ENCODE measurements at regions not wholly inside any gene's neighbourhood (a gene's known extent, or its start where the extent isn't known, plus 50 kb on each side); places are given as distances from the start of the nearest gene placed in this dataset.

DNA sequence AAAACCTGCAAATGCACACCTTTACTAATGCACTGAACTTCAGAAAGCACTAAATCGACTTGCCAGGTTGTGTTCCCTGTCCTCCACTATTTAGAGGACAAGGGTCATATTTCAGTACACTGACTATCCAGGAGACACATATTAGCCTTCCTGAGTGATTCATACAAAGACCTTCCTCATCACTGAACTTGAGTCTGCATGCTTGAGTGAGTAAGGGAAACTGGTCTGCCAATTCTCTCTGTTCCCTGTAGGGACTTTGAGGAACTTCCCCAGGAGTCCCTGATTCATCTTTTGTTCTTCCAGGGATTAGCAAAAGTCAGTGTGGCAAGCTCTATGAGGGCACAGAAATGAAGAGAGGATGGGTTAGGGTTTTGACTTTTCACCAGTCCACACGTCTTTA lies 565.9 kb downstream of the PDCD6IP start:
- Mint-ChIP-seq H3K27me3 (no peaks in the 10 kb centered on the region), H3K4me3 (no peak overlapping the region), H3K4me1 (peaks cover 10% of the 10 kb centered on the region), H3K27ac (no peak overlapping the region), H3K9me3 (ENCODE audit: insufficient read depth) (no peaks in the 10 kb centered on the region)
- no peaks in the 10 kb centered on the region for H4K20me1 ChIP-seq (ENCODE audit: control insufficient read depth, insufficient read depth, low read length, poor library complexity, severe bottlenecking)
- POLR2A ChIA-PET: no interaction called here
- CTCF ChIA-PET: no interaction called here
- H3K9ac ChIP-seq (ENCODE audit: low read length): no peak overlapping the region
- H3K4me3 ChIP-seq (ENCODE audit: control extremely low read depth in 1 of 5, extremely low read depth in 1 of 5, insufficient read depth in 1 of 5, low read depth in 2 of 5, low read length in 4 of 5): no peak overlapping the region
- no peaks in the 10 kb centered on the region for H3K27me3 ChIP-seq (replicated peaks in 1 of 4; ENCODE audit: control extremely low read depth in 1 of 4, control insufficient read depth in 3 of 4, insufficient read depth in 4 of 4, low read length in 3 of 4)
- no peak overlapping the region for H2AFZ ChIP-seq (ENCODE audit: insufficient read depth, low read depth, low read length, poor library complexity, severe bottlenecking)
- ATAC-seq (ENCODE audit: low read depth) (no peak), DNase-seq (no peak)
- WGBS (ENCODE audit: insufficient coverage): 71% methylated on average over 1 of the region's 2 CpGs
- intact Hi-C loops (cut with micrococcal nuclease): no loop called here
- H3K36me3 ChIP-seq (replicated peaks in 1 of 2; ENCODE audit: control extremely low read depth in 1 of 2, control insufficient read depth in 1 of 2, extremely low read depth in 1 of 2, insufficient read depth in 2 of 2, low read length in 1 of 2): no peaks in the 10 kb centered on the region
- TF ChIP-seq, protein P1, sequence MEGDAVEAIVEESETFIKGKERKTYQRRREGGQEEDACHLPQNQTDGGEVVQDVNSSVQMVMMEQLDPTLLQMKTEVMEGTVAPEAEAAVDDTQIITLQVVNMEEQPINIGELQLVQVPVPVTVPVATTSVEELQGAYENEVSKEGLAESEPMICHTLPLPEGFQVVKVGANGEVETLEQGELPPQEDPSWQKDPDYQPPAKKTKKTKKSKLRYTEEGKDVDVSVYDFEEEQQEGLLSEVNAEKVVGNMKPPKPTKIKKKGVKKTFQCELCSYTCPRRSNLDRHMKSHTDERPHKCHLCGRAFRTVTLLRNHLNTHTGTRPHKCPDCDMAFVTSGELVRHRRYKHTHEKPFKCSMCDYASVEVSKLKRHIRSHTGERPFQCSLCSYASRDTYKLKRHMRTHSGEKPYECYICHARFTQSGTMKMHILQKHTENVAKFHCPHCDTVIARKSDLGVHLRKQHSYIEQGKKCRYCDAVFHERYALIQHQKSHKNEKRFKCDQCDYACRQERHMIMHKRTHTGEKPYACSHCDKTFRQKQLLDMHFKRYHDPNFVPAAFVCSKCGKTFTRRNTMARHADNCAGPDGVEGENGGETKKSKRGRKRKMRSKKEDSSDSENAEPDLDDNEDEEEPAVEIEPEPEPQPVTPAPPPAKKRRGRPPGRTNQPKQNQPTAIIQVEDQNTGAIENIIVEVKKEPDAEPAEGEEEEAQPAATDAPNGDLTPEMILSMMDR (IDR thresholded peaks at IDR 0.05): no peak
- TF ChIP-seq EZH2 (IDR thresholded peaks at IDR 0.05; ENCODE audit: borderline replicate concordance, insufficient read depth, low read depth, low read length, poor library complexity, severe bottlenecking): no peak
- no peak overlapping the region for H3K4me2 ChIP-seq (replicated peaks; ENCODE audit: low read depth, low read length, poor library complexity, severe bottlenecking)
- H3K27ac ChIP-seq (ENCODE audit: low read length in 2 of 2): no peak overlapping the region
- no peaks in the 10 kb centered on the region for H3K79me2 ChIP-seq (ENCODE audit: control insufficient read depth, insufficient read depth, low read length)
- no peaks in the 10 kb centered on the region for H3K9me3 ChIP-seq (ENCODE audit: control extremely low read depth in 1 of 3, control insufficient read depth in 2 of 3, insufficient read depth in 1 of 3, low read length in 2 of 3)
- peaks cover 5 to 6% of the 10 kb centered on the region in 2 donors for H3K4me1 ChIP-seq (ENCODE audit: control insufficient read depth in 2 of 2, insufficient read depth in 2 of 2, low read length in 2 of 2)

DNA sequence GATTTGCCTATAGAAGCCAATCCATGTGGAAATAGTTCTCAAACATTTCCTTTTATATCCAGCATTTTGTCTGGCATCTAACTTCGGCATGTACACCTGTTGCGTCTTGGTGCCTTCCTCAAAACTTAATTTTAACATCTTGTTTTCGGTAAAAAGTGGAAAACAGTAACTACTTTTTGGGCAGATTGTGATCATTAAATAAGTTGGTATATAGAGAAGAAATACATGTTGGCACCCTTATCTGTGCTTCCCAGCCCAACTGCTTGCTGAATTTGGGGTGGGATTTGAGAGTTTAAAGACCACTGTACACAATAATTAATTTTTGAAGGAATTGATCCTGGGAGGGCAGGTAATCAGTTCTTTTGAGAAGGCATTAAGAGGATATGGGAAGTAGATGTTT lies 566.8 kb downstream of the PDCD6IP start:
- no peak overlapping the region for H3K27ac ChIP-seq (ENCODE audit: low read length in 2 of 2)
- ATAC-seq (ENCODE audit: low read depth) (no peak), DNase-seq (no peak)
- WGBS (ENCODE audit: insufficient coverage): no CpG with 5 or more reads among the region's 3 CpGs
- H4K20me1 ChIP-seq (ENCODE audit: control insufficient read depth, insufficient read depth, low read length, poor library complexity, severe bottlenecking): no peaks in the 10 kb centered on the region
- H3K4me1 Mint-ChIP-seq: peaks cover 10% of the 10 kb centered on the region
- H3K4me3 ChIP-seq (ENCODE audit: control extremely low read depth in 1 of 5, extremely low read depth in 1 of 5, insufficient read depth in 1 of 5, low read depth in 2 of 5, low read length in 4 of 5): no peak overlapping the region
- no peak overlapping the region for H2AFZ ChIP-seq (ENCODE audit: insufficient read depth, low read depth, low read length, poor library complexity, severe bottlenecking)
- H3K4me2 ChIP-seq (replicated peaks; ENCODE audit: low read depth, low read length, poor library complexity, severe bottlenecking): no peak overlapping the region
- H3K9me3 ChIP-seq (ENCODE audit: control extremely low read depth in 1 of 3, control insufficient read depth in 2 of 3, insufficient read depth in 1 of 3, low read length in 2 of 3): no peaks in the 10 kb centered on the region
- H3K79me2 ChIP-seq (ENCODE audit: control insufficient read depth, insufficient read depth, low read length): no peaks in the 10 kb centered on the region
- H3K27me3 Mint-ChIP-seq: no peaks in the 10 kb centered on the region
- peaks cover 5% of the 10 kb centered on the region for H3K9me3 Mint-ChIP-seq (ENCODE audit: insufficient read depth)
- no peak overlapping the region for H3K4me3 Mint-ChIP-seq
- POLR2A ChIA-PET: no interaction called here
- intact Hi-C loops (cut with micrococcal nuclease): no loop called here
- no peaks in the 10 kb centered on the region for H3K27me3 ChIP-seq (replicated peaks in 1 of 4; ENCODE audit: control extremely low read depth in 1 of 4, control insufficient read depth in 3 of 4, insufficient read depth in 4 of 4, low read length in 3 of 4)
- H3K36me3 ChIP-seq (replicated peaks in 1 of 2; ENCODE audit: control extremely low read depth in 1 of 2, control insufficient read depth in 1 of 2, extremely low read depth in 1 of 2, insufficient read depth in 2 of 2, low read length in 1 of 2): no peaks in the 10 kb centered on the region
- H3K9ac ChIP-seq (ENCODE audit: low read length): no peak overlapping the region
- CTCF ChIA-PET: no interaction called here
- H3K4me1 ChIP-seq (ENCODE audit: control insufficient read depth in 2 of 2, insufficient read depth in 2 of 2, low read length in 2 of 2): peaks cover 5 to 6% of the 10 kb centered on the region in 2 donors
- TF ChIP-seq, protein P1 (IDR thresholded peaks at IDR 0.05): no peak
- no peak for TF ChIP-seq EZH2 (IDR thresholded peaks at IDR 0.05; ENCODE audit: borderline replicate concordance, insufficient read depth, low read depth, low read length, poor library complexity, severe bottlenecking)
- H3K27ac Mint-ChIP-seq: no peak overlapping the region
